SK-N-SH (cell line): ENCODE measurements at regions not wholly inside any gene's neighbourhood (a gene's known extent, or its start where the extent isn't known, plus 50 kb on each side); places are given as distances from the start of the nearest gene placed in this dataset.

Experiments used
- CTCF ChIA-PET: fragments of 300-600, 350-600 bp; formaldehyde crosslinking; extraction: SDS; loops from one replicate; lab custom pipeline; 2021; lab: Yijun Ruan, JAX
- POLR2A ChIA-PET: fragments of 350-600 bp; sonication (Branson Sonifier 250); formaldehyde crosslinking; extraction: SDS; loops from one replicate; lab custom pipeline; 2020; ENCODE audit warnings: antibody characterized with exemption, inconsistent platforms; lab: Yijun Ruan, JAX
- DNase-seq: peaks from one replicate; pipeline ENCODE4 v3.0.0; 2012
- H2AFZ ChIP-seq: fragments of 200-600 bp; sonication (generic); 2 replicates; pipeline ENCODE4 v1.8.1; 2016; ENCODE audit warnings: antibody characterized with exemption, mild to moderate bottlenecking, low read depth
- H3F3A ChIP-seq: fragments of 200-600 bp; sonication (generic); replicated peaks from 2 replicates; pipeline ENCODE3; 2016; ENCODE audit warnings: antibody characterized with exemption, mild to moderate bottlenecking; ENCODE audit not compliant: insufficient read depth
- H3K27ac ChIP-seq, 2 experiments: fragments of 200-500 bp in 1 of 2; fragments of 200-600 bp in 1 of 2; sonication (Bioruptor generic) in 1 of 2; sonication (generic), shearing (Covaris generic) in 1 of 2; 2 replicates each; pipeline versions ENCODE4 v1.5.1 to v1.6.1; 2014 to 2016; ENCODE audit warnings: low read depth in 2 of 2, inconsistent platforms in 1 of 2, low read length in 1 of 2, mild to moderate bottlenecking in 1 of 2, mixed read lengths in 1 of 2
- H3K27me3 ChIP-seq: fragments of 200-600 bp; sonication (generic), shearing (Covaris generic); 2 replicates; pipeline ENCODE4 v1.6.1; 2016; ENCODE audit warnings: mixed run types; ENCODE audit not compliant: insufficient read depth
- H3K36me3 ChIP-seq, 2 experiments: fragments of 200-500 bp in 1 of 2; fragments of 200-600 bp in 1 of 2; sonication (Bioruptor generic) in 1 of 2; sonication (generic) in 1 of 2; replicated peaks in 1 of 2; 2 replicates each; pipeline versions ENCODE3 to v1.5.1; 2014 to 2016; ENCODE audit warnings: low read length in 1 of 2, mild to moderate bottlenecking in 1 of 2; ENCODE audit not compliant: insufficient read depth in 2 of 2, control insufficient read depth in 1 of 2
- H3K4me1 ChIP-seq, 2 experiments: fragments of 200-500 bp in 1 of 2; fragments of 200-600 bp in 1 of 2; sonication (Bioruptor generic) in 1 of 2; sonication (generic), shearing (Covaris generic) in 1 of 2; 2 replicates each; pipeline versions ENCODE4 v1.5.1 to v1.6.1; 2014 to 2016; ENCODE audit warnings: low read depth in 1 of 2, low read length in 1 of 2, mixed run types in 1 of 2; ENCODE audit not compliant: insufficient read depth in 2 of 2, control insufficient read depth in 1 of 2
- H3K4me2 ChIP-seq: fragments of 200-600 bp; sonication (generic), shearing (Covaris generic); 2 replicates; pipeline ENCODE4 v1.6.1; 2017; ENCODE audit warnings: mixed run types
- H3K4me3 ChIP-seq, 2 experiments: fragments of 200-500 bp in 1 of 2; fragments of 200-600 bp in 1 of 2; sonication (Bioruptor generic) in 1 of 2; sonication (generic), shearing (Covaris generic) in 1 of 2; 2 replicates each; pipeline versions ENCODE4 v1.5.1 to v1.8.1; 2014 to 2016; ENCODE audit warnings: low read depth in 2 of 2, inconsistent platforms in 1 of 2, low read length in 1 of 2, mild to moderate bottlenecking in 1 of 2, mixed read lengths in 1 of 2, moderate library complexity in 1 of 2
- H3K79me2 ChIP-seq: fragments of 200-600 bp; sonication (generic); 2 replicates; pipeline ENCODE4 v1.8.1; 2017; ENCODE audit warnings: mild to moderate bottlenecking; ENCODE audit not compliant: insufficient read depth
- H3K9ac ChIP-seq: fragments of 200-600 bp; sonication (generic); 2 replicates; pipeline ENCODE4 v1.6.1; 2017; ENCODE audit warnings: mixed run types
- H3K9me2 ChIP-seq: fragments of 200-600 bp; sonication (generic); 2 replicates; pipeline ENCODE4 v1.6.1; 2017; ENCODE audit warnings: mixed run types
- H3K9me3 ChIP-seq: fragments of 200-600 bp; sonication (generic); 2 replicates; pipeline ENCODE4 v1.6.1; 2017; ENCODE audit warnings: mixed run types, mild to moderate bottlenecking, moderate library complexity
- H4K20me1 ChIP-seq: fragments of 200-600 bp; sonication (generic); 2 replicates; pipeline ENCODE4 v1.6.1; 2017; ENCODE audit warnings: mild to moderate bottlenecking, mixed run types; ENCODE audit not compliant: insufficient read depth
- CHD2 ChIP-seq: fragments of 150-350 bp; IDR thresholded peaks from 2 replicates; pipeline ENCODE4 v1.6.1; 2018; ENCODE audit warnings: low read length; ENCODE audit not compliant: partially characterized antibody
- ELF1 ChIP-seq: IDR thresholded peaks from 2 replicates; pipeline ENCODE4 v1.4.0; 2012
- EZH2phosphoT487 ChIP-seq: fragments of 200-600 bp; sonication (generic); IDR thresholded peaks from 2 replicates; pipeline ENCODE4 v1.6.1; 2017; ENCODE audit warnings: low read depth, mixed run types, mild to moderate bottlenecking, antibody characterized with exemption, moderate library complexity, borderline replicate concordance
- FOSL2 ChIP-seq: IDR thresholded peaks from 2 replicates; pipeline ENCODE4 v1.4.0; 2012; ENCODE audit warnings: low read depth, mild to moderate bottlenecking, moderate library complexity, borderline replicate concordance
- GABPA ChIP-seq: IDR thresholded peaks from 2 replicates; pipeline ENCODE4 v1.4.0; 2012; ENCODE audit warnings: low read depth, mild to moderate bottlenecking
- MXI1 ChIP-seq: IDR thresholded peaks from 2 replicates; pipeline ENCODE4 v1.6.1; 2012; ENCODE audit warnings: mild to moderate bottlenecking, low read depth, low read length, improper control_type of control experiment
- RXRA ChIP-seq: IDR thresholded peaks from 2 replicates; pipeline ENCODE4 v1.4.0; 2012; ENCODE audit warnings: low read depth, mild to moderate bottlenecking, borderline replicate concordance
- SMC3 ChIP-seq: IDR thresholded peaks from 2 replicates; pipeline ENCODE4 v1.6.1; 2012; ENCODE audit warnings: low read depth, low read length, improper control_type of control experiment
- TCF12 ChIP-seq: IDR thresholded peaks from 2 replicates; pipeline ENCODE4 v1.4.0; 2012
- TEAD4 ChIP-seq: IDR thresholded peaks from 2 replicates; pipeline ENCODE4 v1.4.0; 2012; ENCODE audit warnings: mild to moderate bottlenecking, borderline replicate concordance; ENCODE audit not compliant: insufficient read depth
- YY1 ChIP-seq: IDR thresholded peaks from 2 replicates; pipeline ENCODE4 v1.4.0; 2012; ENCODE audit warnings: low read depth, mild to moderate bottlenecking
- WGBS: methylation state at CpG from one replicate; pipeline ENCODE4 v1.1.6; 2017; ENCODE audit warnings: low lambda C conversion rate; 5-methylcytosine and 5-hydroxymethylcytosine counted together
- TF ChIP-seq, protein P1 (sequence below): fragments of 200-600 bp; sonication (generic); IDR thresholded peaks from 2 replicates; pipeline ENCODE4 v1.6.1; 2017; ENCODE audit warnings: antibody characterized with exemption, mild to moderate bottlenecking, moderate library complexity
- TF ChIP-seq, protein P2 (sequence below): IDR thresholded peaks from 2 replicates; pipeline ENCODE4 v1.4.0; 2012; ENCODE audit warnings: low read depth, borderline replicate concordance
- TF ChIP-seq, protein P3 (sequence below): IDR thresholded peaks from 2 replicates; pipeline ENCODE4 v1.4.0; 2012; ENCODE audit warnings: low read depth, borderline replicate concordance
- TF ChIP-seq, protein P4 (sequence below): fragments of 150-350 bp; IDR thresholded peaks from 2 replicates; pipeline ENCODE4 v1.6.1; 2017; ENCODE audit warnings: antibody characterized with exemption, low read length, low read depth, borderline replicate concordance
- TF ChIP-seq, protein P5 (sequence below): fragments of 150-350 bp; IDR thresholded peaks from 2 replicates; pipeline ENCODE4 v1.6.1; 2016; ENCODE audit warnings: mild to moderate bottlenecking, low read depth, low read length

DNA sequence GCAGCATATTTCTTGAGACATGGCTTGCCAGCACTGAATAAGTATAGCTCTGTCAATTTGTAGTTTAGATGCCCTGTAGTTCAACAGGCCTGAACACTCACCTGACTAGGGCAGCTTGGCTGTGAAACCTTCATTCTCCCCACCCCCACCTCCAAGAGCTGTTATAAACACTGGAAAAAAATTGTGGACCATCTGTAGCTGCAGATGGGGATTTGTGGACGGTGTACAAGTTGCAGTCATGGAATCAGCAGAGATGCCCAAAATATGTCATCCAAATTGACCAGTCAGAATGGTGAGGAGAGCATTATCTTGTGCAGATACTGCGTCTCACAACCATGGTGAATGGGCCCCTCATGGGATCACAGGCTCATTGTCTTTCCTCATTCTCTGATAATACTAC is 76.2 kb upstream of the PAQR3 start:
- WGBS: 60% methylated on average over 2 of the region's 2 CpGs
- Histone ChIP-seq H3K4me1 (no peaks in the 10 kb centered on the region; a peak in 1 of 4 replicates), H3K36me3 (no peaks in the 10 kb centered on the region), H2AFZ (no peak overlapping the region), H4K20me1 (no peaks in the 10 kb centered on the region), H3K79me2 (no peaks in the 10 kb centered on the region), H3K9me2 (no peaks in the 10 kb centered on the region)
- POLR2A ChIA-PET: no interaction called here
- TF ChIP-seq EZH2phosphoT487 (no peak), GABPA (no peak), TCF12 (no peak), MXI1 (no peak), CHD2 (no peak), ELF1 (no peak), YY1 (no peak), RXRA (no peak), SMC3 (no peak)
- TF ChIP-seq, protein P1, sequence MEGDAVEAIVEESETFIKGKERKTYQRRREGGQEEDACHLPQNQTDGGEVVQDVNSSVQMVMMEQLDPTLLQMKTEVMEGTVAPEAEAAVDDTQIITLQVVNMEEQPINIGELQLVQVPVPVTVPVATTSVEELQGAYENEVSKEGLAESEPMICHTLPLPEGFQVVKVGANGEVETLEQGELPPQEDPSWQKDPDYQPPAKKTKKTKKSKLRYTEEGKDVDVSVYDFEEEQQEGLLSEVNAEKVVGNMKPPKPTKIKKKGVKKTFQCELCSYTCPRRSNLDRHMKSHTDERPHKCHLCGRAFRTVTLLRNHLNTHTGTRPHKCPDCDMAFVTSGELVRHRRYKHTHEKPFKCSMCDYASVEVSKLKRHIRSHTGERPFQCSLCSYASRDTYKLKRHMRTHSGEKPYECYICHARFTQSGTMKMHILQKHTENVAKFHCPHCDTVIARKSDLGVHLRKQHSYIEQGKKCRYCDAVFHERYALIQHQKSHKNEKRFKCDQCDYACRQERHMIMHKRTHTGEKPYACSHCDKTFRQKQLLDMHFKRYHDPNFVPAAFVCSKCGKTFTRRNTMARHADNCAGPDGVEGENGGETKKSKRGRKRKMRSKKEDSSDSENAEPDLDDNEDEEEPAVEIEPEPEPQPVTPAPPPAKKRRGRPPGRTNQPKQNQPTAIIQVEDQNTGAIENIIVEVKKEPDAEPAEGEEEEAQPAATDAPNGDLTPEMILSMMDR: no peak
- TF ChIP-seq, protein P2, sequence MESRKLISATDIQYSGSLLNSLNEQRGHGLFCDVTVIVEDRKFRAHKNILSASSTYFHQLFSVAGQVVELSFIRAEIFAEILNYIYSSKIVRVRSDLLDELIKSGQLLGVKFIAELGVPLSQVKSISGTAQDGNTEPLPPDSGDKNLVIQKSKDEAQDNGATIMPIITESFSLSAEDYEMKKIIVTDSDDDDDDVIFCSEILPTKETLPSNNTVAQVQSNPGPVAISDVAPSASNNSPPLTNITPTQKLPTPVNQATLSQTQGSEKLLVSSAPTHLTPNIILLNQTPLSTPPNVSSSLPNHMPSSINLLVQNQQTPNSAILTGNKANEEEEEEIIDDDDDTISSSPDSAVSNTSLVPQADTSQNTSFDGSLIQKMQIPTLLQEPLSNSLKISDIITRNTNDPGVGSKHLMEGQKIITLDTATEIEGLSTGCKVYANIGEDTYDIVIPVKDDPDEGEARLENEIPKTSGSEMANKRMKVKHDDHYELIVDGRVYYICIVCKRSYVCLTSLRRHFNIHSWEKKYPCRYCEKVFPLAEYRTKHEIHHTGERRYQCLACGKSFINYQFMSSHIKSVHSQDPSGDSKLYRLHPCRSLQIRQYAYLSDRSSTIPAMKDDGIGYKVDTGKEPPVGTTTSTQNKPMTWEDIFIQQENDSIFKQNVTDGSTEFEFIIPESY: no peak
- TF ChIP-seq, protein P3, sequence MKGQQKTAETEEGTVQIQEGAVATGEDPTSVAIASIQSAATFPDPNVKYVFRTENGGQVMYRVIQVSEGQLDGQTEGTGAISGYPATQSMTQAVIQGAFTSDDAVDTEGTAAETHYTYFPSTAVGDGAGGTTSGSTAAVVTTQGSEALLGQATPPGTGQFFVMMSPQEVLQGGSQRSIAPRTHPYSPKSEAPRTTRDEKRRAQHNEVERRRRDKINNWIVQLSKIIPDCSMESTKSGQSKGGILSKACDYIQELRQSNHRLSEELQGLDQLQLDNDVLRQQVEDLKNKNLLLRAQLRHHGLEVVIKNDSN: no peak
- TF ChIP-seq, all 33 proteins: peak for 0
- CTCF ChIA-PET: no interaction called here
- no peaks in the 10 kb centered on the region for H3F3A ChIP-seq
- DNase-seq: no peak
- no peaks in the 10 kb centered on the region for H3K9me3 ChIP-seq
- no peak overlapping the region for H3K4me2 ChIP-seq
- H3K4me3 ChIP-seq: no peak overlapping the region
- H3K27me3 ChIP-seq: no peaks in the 10 kb centered on the region
- H3K27ac ChIP-seq: no peak overlapping the region
- no peak overlapping the region for H3K9ac ChIP-seq

DNA sequence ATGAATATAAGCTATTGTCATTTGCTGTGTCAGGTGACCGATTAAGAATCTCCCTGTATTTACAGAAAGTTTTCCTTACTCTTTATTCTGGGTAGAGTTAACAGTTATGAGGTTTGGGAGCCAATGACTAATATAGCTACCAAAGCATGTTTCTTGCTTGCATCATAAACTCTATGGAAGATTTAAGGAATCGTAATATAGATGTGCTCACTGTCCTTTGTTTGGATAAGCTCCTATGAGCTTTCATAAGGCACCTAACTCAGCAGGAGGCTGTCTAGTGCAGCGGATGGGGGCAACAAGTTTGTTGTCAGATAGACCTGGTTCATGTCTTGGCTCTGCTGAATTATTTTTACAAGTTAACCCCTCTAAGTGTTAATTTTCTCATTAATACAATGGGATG is 75.0 kb upstream of the PAQR3 start:
- CTCF ChIA-PET: interaction anchor here (0.6 kb wide), 1 partner anchor 217 kb away, joined by 3 read pairs; no protein-coding TSS in a partner anchor
- no peaks in the 10 kb centered on the region; a peak in 1 of 4 replicates for H3K4me1 ChIP-seq
- H3K79me2 ChIP-seq: no peaks in the 10 kb centered on the region
- no peak overlapping the region for H3K4me3 ChIP-seq
- H3K9me2 ChIP-seq: no peaks in the 10 kb centered on the region
- no peak for DNase-seq
- H3K27me3 ChIP-seq: no peaks in the 10 kb centered on the region
- POLR2A ChIA-PET: no interaction called here
- H3K9me3 ChIP-seq: no peaks in the 10 kb centered on the region
- no peaks in the 10 kb centered on the region for H4K20me1 ChIP-seq
- TF ChIP-seq TEAD4: no peak
- no peak for TF ChIP-seq FOSL2
- TF ChIP-seq, protein P4, sequence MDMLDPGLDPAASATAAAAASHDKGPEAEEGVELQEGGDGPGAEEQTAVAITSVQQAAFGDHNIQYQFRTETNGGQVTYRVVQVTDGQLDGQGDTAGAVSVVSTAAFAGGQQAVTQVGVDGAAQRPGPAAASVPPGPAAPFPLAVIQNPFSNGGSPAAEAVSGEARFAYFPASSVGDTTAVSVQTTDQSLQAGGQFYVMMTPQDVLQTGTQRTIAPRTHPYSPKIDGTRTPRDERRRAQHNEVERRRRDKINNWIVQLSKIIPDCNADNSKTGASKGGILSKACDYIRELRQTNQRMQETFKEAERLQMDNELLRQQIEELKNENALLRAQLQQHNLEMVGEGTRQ: no peak
- no peak for TF ChIP-seq GABPA
- TF ChIP-seq MXI1: no peak
- TF ChIP-seq, protein P1: no peak
- TF ChIP-seq, protein P2: no peak
- TF ChIP-seq, protein P5, sequence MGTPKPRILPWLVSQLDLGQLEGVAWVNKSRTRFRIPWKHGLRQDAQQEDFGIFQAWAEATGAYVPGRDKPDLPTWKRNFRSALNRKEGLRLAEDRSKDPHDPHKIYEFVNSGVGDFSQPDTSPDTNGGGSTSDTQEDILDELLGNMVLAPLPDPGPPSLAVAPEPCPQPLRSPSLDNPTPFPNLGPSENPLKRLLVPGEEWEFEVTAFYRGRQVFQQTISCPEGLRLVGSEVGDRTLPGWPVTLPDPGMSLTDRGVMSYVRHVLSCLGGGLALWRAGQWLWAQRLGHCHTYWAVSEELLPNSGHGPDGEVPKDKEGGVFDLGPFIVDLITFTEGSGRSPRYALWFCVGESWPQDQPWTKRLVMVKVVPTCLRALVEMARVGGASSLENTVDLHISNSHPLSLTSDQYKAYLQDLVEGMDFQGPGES: no peak
- TF ChIP-seq, all 33 proteins: peak for 0
- no peaks in the 10 kb centered on the region for H3K36me3 ChIP-seq
- no peak overlapping the region for H2AFZ ChIP-seq
- H3K9ac ChIP-seq: no peak overlapping the region
- WGBS: 53% methylated on average over 3 of the region's 3 CpGs
- no peak overlapping the region for H3K4me2 ChIP-seq
- H3K27ac ChIP-seq: no peak overlapping the region
- no peaks in the 10 kb centered on the region for H3F3A ChIP-seq
